Activated T-helper 17 cell treated with anti-CD3 and anti-CD28 coated beads, Interleukin-2, amount 50 U/mL, for 72 hours (primary cell): ENCODE measurements at regions not wholly inside any gene's neighbourhood (a gene's known extent, or its start where the extent isn't known, plus 50 kb on each side); places are given as distances from the start of the nearest gene placed in this dataset.
A peak's percentile ranks its signal among the peaks of the same experiment; 100 is the strongest.
"Not testable (repeated sequence)": the region's sequence is repeated elsewhere in the genome, so short reads cannot be mapped to it uniquely, and the experiment has no call there.

Experiments
- ATAC-seq: fragments of 150-1000 bp; cut with Tn5 transposase; replicated peaks from 2 replicates; pipeline ENCODE4 v1.10.0; 2021; ENCODE audit warnings: mild to moderate bottlenecking, moderate library complexity
- H3K27ac Mint-ChIP-seq: one replicate; pipeline ENCODE4 v1.8.0; 2022; ENCODE audit warnings: mixed read lengths
- H3K27me3 Mint-ChIP-seq: one replicate; pipeline ENCODE4 v1.8.0; 2022; ENCODE audit warnings: mixed read lengths
- H3K36me3 Mint-ChIP-seq: one replicate; pipeline ENCODE4 v1.8.0; 2022; ENCODE audit warnings: low read depth, mild to moderate bottlenecking, mixed read lengths
- H3K4me1 Mint-ChIP-seq: one replicate; pipeline ENCODE4 v1.8.0; 2022; ENCODE audit warnings: mixed read lengths
- H3K4me3 Mint-ChIP-seq: one replicate; pipeline ENCODE4 v1.8.0; 2022; ENCODE audit warnings: mild to moderate bottlenecking, mixed read lengths
- H3K9me3 Mint-ChIP-seq: one replicate; pipeline ENCODE4 v1.8.0; 2022; ENCODE audit warnings: mixed read lengths

GRCh38 chr13:50380905-50381304, 365.7 kb downstream of the KCNRG start:
- peaks cover 16% of the 10 kb centered on the region for H3K4me1 Mint-ChIP-seq
- no peak for ATAC-seq
- H3K27ac Mint-ChIP-seq, result no peak overlapping the region
- peaks cover under 1% of the 10 kb centered on the region for H3K27me3 Mint-ChIP-seq
- no peaks in the 10 kb centered on the region for H3K36me3 Mint-ChIP-seq
- H3K4me3 Mint-ChIP-seq, result no peak overlapping the region
- H3K9me3 Mint-ChIP-seq, result peaks cover 13% of the 10 kb centered on the region

- Mint-ChIP-seq H3K27me3 (no peaks in the 10 kb centered on the region), H3K27ac (no peak overlapping the region), H3K36me3 (no peaks in the 10 kb centered on the region), H3K4me1 (peaks cover 13% of the 10 kb centered on the region), H3K9me3 (peaks cover 13% of the 10 kb centered on the region), H3K4me3 (no peak overlapping the region)
- no peak for ATAC-seq
Measured at GRCh38 chr13:50382511-50382910, 367.3 kb downstream of the KCNRG start.

- no peak for ATAC-seq
- Mint-ChIP-seq H3K4me3 (no peak overlapping the region), H3K4me1 (peaks cover 13% of the 10 kb centered on the region), H3K36me3 (no peaks in the 10 kb centered on the region), H3K9me3 (peaks cover 13% of the 10 kb centered on the region), H3K27ac (no peak overlapping the region), H3K27me3 (no peaks in the 10 kb centered on the region)
Measured at GRCh38 chr13:50382951-50383350, 367.7 kb downstream of the KCNRG start.

GRCh38 chr13:50384724-50385123, 369.5 kb downstream of the KCNRG start:
- H3K4me1 Mint-ChIP-seq, result peaks cover 13% of the 10 kb centered on the region

GRCh38 chr13:50386541-50387050, 371.4 kb downstream of the KCNRG start:
- ATAC-seq, result no peak
- Mint-ChIP-seq H3K36me3 (no peaks in the 10 kb centered on the region), H3K4me1 (peaks cover 13% of the 10 kb centered on the region), H3K27me3 (no peaks in the 10 kb centered on the region), H3K4me3 (no peak overlapping the region), H3K9me3 (peaks cover 3% of the 10 kb centered on the region), H3K27ac (peak overlapping the region; percentile 24)

More at GRCh38 chr13:50384724-50385123, 369.5 kb downstream of the KCNRG start:
- Mint-ChIP-seq H3K9me3 (peaks cover 13% of the 10 kb centered on the region), H3K4me3 (no peak overlapping the region), H3K36me3 (no peaks in the 10 kb centered on the region), H3K27ac (no peak overlapping the region), H3K27me3 (no peaks in the 10 kb centered on the region)
- ATAC-seq, result no peak

- Mint-ChIP-seq H3K27ac (peak overlapping the region; percentile 24), H3K27me3 (no peaks in the 10 kb centered on the region), H3K4me3 (no peak overlapping the region), H3K9me3 (peaks cover 3% of the 10 kb centered on the region), H3K4me1 (peaks cover 13% of the 10 kb centered on the region), H3K36me3 (no peaks in the 10 kb centered on the region)
- peak; percentile 54 for ATAC-seq
Measured at GRCh38 chr13:50387051-50387581, 371.9 kb downstream of the KCNRG start.

GRCh38 chr13:50388481-50388880, 373.2 kb downstream of the KCNRG start:
- peaks cover 13% of the 10 kb centered on the region for H3K4me1 Mint-ChIP-seq
- no peak for ATAC-seq
- H3K9me3 Mint-ChIP-seq, result no peaks in the 10 kb centered on the region
- H3K27me3 Mint-ChIP-seq, result no peaks in the 10 kb centered on the region
- H3K36me3 Mint-ChIP-seq, result no peaks in the 10 kb centered on the region
- H3K4me3 Mint-ChIP-seq, result no peak overlapping the region
- H3K27ac Mint-ChIP-seq, result no peak overlapping the region

GRCh38 chr13:50389726-50390125, 374.5 kb downstream of the KCNRG start:
- no peak overlapping the region for H3K4me3 Mint-ChIP-seq
- H3K4me1 Mint-ChIP-seq, result peaks cover 5% of the 10 kb centered on the region
- H3K27me3 Mint-ChIP-seq, result no peaks in the 10 kb centered on the region
- no peak for ATAC-seq
- H3K27ac Mint-ChIP-seq, result no peak overlapping the region
- no peaks in the 10 kb centered on the region for H3K36me3 Mint-ChIP-seq
- H3K9me3 Mint-ChIP-seq, result no peaks in the 10 kb centered on the region

GRCh38 chr13:50390503-50391248, 375.4 kb downstream of the KCNRG start:
- Mint-ChIP-seq H3K9me3 (no peaks in the 10 kb centered on the region), H3K27me3 (no peaks in the 10 kb centered on the region), H3K36me3 (no peaks in the 10 kb centered on the region), H3K27ac (no peak overlapping the region), H3K4me3 (no peak overlapping the region), H3K4me1 (no peaks in the 10 kb centered on the region)
- ATAC-seq, result no peak

- H3K27ac Mint-ChIP-seq, result no peak overlapping the region
- H3K27me3 Mint-ChIP-seq, result no peaks in the 10 kb centered on the region
- H3K4me1 Mint-ChIP-seq, result no peaks in the 10 kb centered on the region
- no peaks in the 10 kb centered on the region for H3K9me3 Mint-ChIP-seq
- no peaks in the 10 kb centered on the region for H3K36me3 Mint-ChIP-seq
- no peak for ATAC-seq
- no peak overlapping the region for H3K4me3 Mint-ChIP-seq
Measured at GRCh38 chr13:50392977-50393376, 377.7 kb downstream of the KCNRG start.

GRCh38 chr13:50393628-50394027, 378.4 kb downstream of the KCNRG start:
- Mint-ChIP-seq H3K9me3 (no peaks in the 10 kb centered on the region), H3K4me3 (no peak overlapping the region), H3K36me3 (no peaks in the 10 kb centered on the region), H3K27me3 (no peaks in the 10 kb centered on the region), H3K4me1 (no peaks in the 10 kb centered on the region), H3K27ac (no peak overlapping the region)
- no peak for ATAC-seq

GRCh38 chr13:50396001-50396400, 380.8 kb downstream of the KCNRG start:
- H3K27ac Mint-ChIP-seq, result no peak overlapping the region
- H3K36me3 Mint-ChIP-seq, result no peaks in the 10 kb centered on the region
- no peaks in the 10 kb centered on the region for H3K9me3 Mint-ChIP-seq
- no peak for ATAC-seq
- H3K4me3 Mint-ChIP-seq, result no peak overlapping the region
- H3K27me3 Mint-ChIP-seq, result no peaks in the 10 kb centered on the region
- no peaks in the 10 kb centered on the region for H3K4me1 Mint-ChIP-seq

- H3K36me3 Mint-ChIP-seq, H3K27ac Mint-ChIP-seq, H3K4me1 Mint-ChIP-seq, H3K4me3 Mint-ChIP-seq, H3K27me3 Mint-ChIP-seq, H3K9me3 Mint-ChIP-seq, ATAC-seq: not testable (repeated sequence)
Measured at GRCh38 chr13:50396618-50397017, 381.4 kb downstream of the KCNRG start.

- Mint-ChIP-seq H3K27me3 (no peaks in the 10 kb centered on the region), H3K4me1 (no peaks in the 10 kb centered on the region), H3K27ac (no peak overlapping the region), H3K36me3 (no peaks in the 10 kb centered on the region), H3K9me3 (no peaks in the 10 kb centered on the region), H3K4me3 (no peak overlapping the region)
- no peak for ATAC-seq
Measured at GRCh38 chr13:50400035-50400726, 384.9 kb downstream of the KCNRG start.

- H3K27me3 Mint-ChIP-seq, result no peaks in the 10 kb centered on the region
- no peaks in the 10 kb centered on the region for H3K4me1 Mint-ChIP-seq
- ATAC-seq, result no peak
- H3K27ac Mint-ChIP-seq, result no peak overlapping the region
- H3K4me3 Mint-ChIP-seq, result no peak overlapping the region
- no peaks in the 10 kb centered on the region for H3K9me3 Mint-ChIP-seq
- no peaks in the 10 kb centered on the region for H3K36me3 Mint-ChIP-seq
Measured at GRCh38 chr13:50401049-50401505, 385.8 kb downstream of the KCNRG start.
